Type B pancreatic cell (in vitro differentiated cells): ENCODE measurements at regions not wholly inside any gene's neighbourhood (a gene's known extent, or its start where the extent isn't known, plus 50 kb on each side); places are given as distances from the start of the nearest gene placed in this dataset.

Experiments used
- DNase-seq: peaks from one replicate; pipeline ENCODE4 v3.0.0; 2021; ENCODE audit warnings: mixed read lengths; ENCODE audit not compliant: unreplicated experiment; ENCODE audit errors: extremely low spot score
- H3K27ac Mint-ChIP-seq: 2 replicates; pipeline ENCODE4 v1.8.0; 2021; ENCODE audit warnings: mild to moderate bottlenecking, mixed read lengths
- H3K27me3 Mint-ChIP-seq: 2 replicates; pipeline ENCODE4 v1.8.0; 2021; ENCODE audit warnings: mixed read lengths
- H3K36me3 Mint-ChIP-seq: 2 replicates; pipeline ENCODE4 v1.8.0; 2021; ENCODE audit warnings: mixed read lengths
- H3K4me1 Mint-ChIP-seq: one replicate; pipeline ENCODE4 v1.8.0; 2021; ENCODE audit warnings: mixed read lengths; ENCODE audit not compliant: unreplicated experiment
- H3K4me3 Mint-ChIP-seq: 2 replicates; pipeline ENCODE4 v1.8.0; 2021; ENCODE audit warnings: mild to moderate bottlenecking, mixed read lengths
- H3K9me3 Mint-ChIP-seq: 2 replicates; pipeline ENCODE4 v1.8.0; 2021; ENCODE audit warnings: mixed read lengths
- CTCF ChIP-seq: fragments of 200-600 bp; sonication (generic); conservative IDR thresholded peaks from 2 replicates; pipeline ENCODE4 v1.5.0; 2021; ENCODE audit warnings: antibody characterized with exemption, mild to moderate bottlenecking

GRCh38 chr2:198638577-198638976 is 819.2 kb downstream of the SATB2 start:
- H3K27ac Mint-ChIP-seq, result no peak overlapping the region
- peaks cover 4% of the 10 kb centered on the region for H3K27me3 Mint-ChIP-seq
- no peaks in the 10 kb centered on the region for H3K36me3 Mint-ChIP-seq

GRCh38 chr2:198630384-198630783 is 826.0 kb downstream of the PLCL1 start:
- Mint-ChIP-seq H3K4me1 (no peaks in the 10 kb centered on the region), H3K27me3 (no peaks in the 10 kb centered on the region), H3K9me3 (no peaks in the 10 kb centered on the region), H3K27ac (no peak overlapping the region), H3K36me3 (no peaks in the 10 kb centered on the region), H3K4me3 (no peak overlapping the region)
- DNase-seq, result no peak
- no peak for TF ChIP-seq CTCF

More at GRCh38 chr2:198638577-198638976, 819.2 kb downstream of the SATB2 start:
- DNase-seq, result no peak
- TF ChIP-seq CTCF, result no peak
- no peaks in the 10 kb centered on the region for H3K4me1 Mint-ChIP-seq
- H3K9me3 Mint-ChIP-seq, result no peaks in the 10 kb centered on the region
- no peak overlapping the region for H3K4me3 Mint-ChIP-seq

GRCh38 chr2:198628596-198628995 is 824.2 kb downstream of the PLCL1 start:
- no peak for DNase-seq
- H3K36me3 Mint-ChIP-seq, result no peaks in the 10 kb centered on the region

GRCh38 chr2:198622986-198623730 is 818.8 kb downstream of the PLCL1 start:
- Mint-ChIP-seq H3K27ac (no peak overlapping the region), H3K4me1 (no peaks in the 10 kb centered on the region), H3K27me3 (no peaks in the 10 kb centered on the region), H3K4me3 (no peak overlapping the region), H3K36me3 (no peaks in the 10 kb centered on the region), H3K9me3 (no peaks in the 10 kb centered on the region)
- TF ChIP-seq CTCF, result no peak
- no peak for DNase-seq

More at GRCh38 chr2:198628596-198628995, 824.2 kb downstream of the PLCL1 start:
- no peak overlapping the region for H3K4me3 Mint-ChIP-seq
- H3K9me3 Mint-ChIP-seq, result no peaks in the 10 kb centered on the region
- no peaks in the 10 kb centered on the region for H3K4me1 Mint-ChIP-seq
- no peak overlapping the region for H3K27ac Mint-ChIP-seq
- no peaks in the 10 kb centered on the region for H3K27me3 Mint-ChIP-seq
- TF ChIP-seq CTCF, result no peak

GRCh38 chr2:198615972-198616371 is 811.6 kb downstream of the PLCL1 start:
- H3K4me1 Mint-ChIP-seq, result no peaks in the 10 kb centered on the region
- H3K27ac Mint-ChIP-seq, result no peak overlapping the region

More at GRCh38 chr2:198615972-198616371, 811.6 kb downstream of the PLCL1 start:
- Mint-ChIP-seq H3K9me3 (no peaks in the 10 kb centered on the region), H3K36me3 (no peaks in the 10 kb centered on the region), H3K27me3 (peaks cover 6% of the 10 kb centered on the region), H3K4me3 (no peak overlapping the region)
- no peak for DNase-seq
- TF ChIP-seq CTCF, result no peak
